ENCODE measurements at regions not wholly inside any gene's neighbourhood (a gene's known extent, or its start where the extent isn't known, plus 50 kb on each side); places are given as distances from the start of the nearest gene placed in this dataset.

- TF ChIP-seq CTCF (conservative IDR thresholded peaks at IDR 0.05; ENCODE audit: low read length) (no peak), EZH2phosphoT487 (IDR thresholded peaks at IDR 0.05; ENCODE audit: borderline replicate concordance) (no peak)
Measured at GRCh38 chr4:176969011-176969410, 176.3 kb upstream of the VEGFC start.

Measured in Loucy (cell line).